Spleen (tissue), 7 donors: ENCODE measurements at regions not wholly inside any gene's neighbourhood (a gene's known extent, or its start where the extent isn't known, plus 50 kb on each side); places are given as distances from the start of the nearest gene placed in this dataset.

Experiments
- CTCF ChIP-seq, 11 experiments: fragments of 200-600 bp in 7 of 11; fragments of 450-650 bp in 4 of 11; sonication (generic) in 4 of 11; IDR thresholded peaks in 8 of 11; conservative IDR thresholded peaks in 3 of 11; 1 replicate in 7 of 11; 2 replicates in 4 of 11; pipeline versions ENCODE4 v1.4.0 to v1.8.0; 2016 to 2021; ENCODE audit warnings: antibody characterized with exemption in 11 of 11, inconsistent platforms in 4 of 11, mild to moderate bottlenecking in 1 of 11
- POLR2A ChIP-seq, 3 donors: fragments of 450-650 bp; IDR thresholded peaks; one replicate each; pipeline ENCODE4 v1.5.1; 2017; ENCODE audit warnings: antibody characterized with exemption in 3 of 3, mild to moderate bottlenecking in 1 of 3
- POLR2AphosphoS5 ChIP-seq, 3 donors: sonication (generic); formaldehyde crosslinking; IDR thresholded peaks; one replicate each; pipeline ENCODE4 v1.5.1; 2017; ENCODE audit warnings: antibody characterized with exemption in 3 of 3
- donor health status: DM: no; HTN: no; CAD: no; lungs with moderate emphysema.
- donor health status: DM: no; HTN: no; CAD: no.
- donor health status: DM: no; HTN: no; CAD: no.

GRCh38 chr11:112624431-112624830, 336.8 kb upstream of the NCAM1 start:
- TF ChIP-seq CTCF (IDR thresholded peaks at IDR 0.05 in 8 of 11, conservative IDR thresholded peaks at IDR 0.05 in 3 of 11): no peak
- TF ChIP-seq POLR2AphosphoS5 (IDR thresholded peaks at IDR 0.05): no peak
- no peak for TF ChIP-seq POLR2A (IDR thresholded peaks at IDR 0.05)
